ENCODE measurements at regions not wholly inside any gene's neighbourhood (a gene's known extent, or its start where the extent isn't known, plus 50 kb on each side); places are given as distances from the start of the nearest gene placed in this dataset.

GRCh38 chr7:17719998-17720397 is 220.3 kb downstream of the SNX13 start:
- no peak for TF ChIP-seq POLR2AphosphoS5 (IDR thresholded peaks at IDR 0.05)
- TF ChIP-seq CTCF (IDR thresholded peaks at IDR 0.05) = no peak
- TF ChIP-seq POLR2A (IDR thresholded peaks at IDR 0.05) = no peak
